ENCODE measurements at regions not wholly inside any gene's neighbourhood (a gene's known extent, or its start where the extent isn't known, plus 50 kb on each side); places are given as distances from the start of the nearest gene placed in this dataset.

DNA sequence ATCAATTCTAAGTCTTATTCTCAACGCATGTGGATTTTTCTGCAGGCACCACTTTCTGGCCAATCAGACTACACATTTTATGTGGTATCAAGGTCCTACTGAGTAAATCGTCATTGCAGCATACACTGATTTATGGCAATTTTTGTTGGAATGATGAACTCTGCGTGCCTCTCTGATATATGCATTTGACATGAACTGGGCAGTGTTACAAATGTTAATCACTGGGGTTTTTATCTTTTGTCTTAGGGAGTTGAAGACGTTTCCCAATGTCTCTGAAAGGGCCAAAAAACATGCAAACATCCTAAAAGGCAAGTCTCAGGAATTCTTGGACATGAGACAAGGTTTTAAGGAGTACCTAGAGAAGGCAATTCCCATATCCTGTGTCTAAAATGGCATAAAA is 809.5 kb upstream of the CELF2 start:
- Histone ChIP-seq H3K9me3 (ENCODE audit: control insufficient read depth in 1 of 2, insufficient read depth in 1 of 2, low read depth in 1 of 2, low read length in 2 of 2) (peaks cover 9 to 21% of the 10 kb centered on the region in 2 experiments; a peak in 2 of 4 replicates), H3K4me2 (ENCODE audit: low read length) (no peak overlapping the region), H3K4me3 (replicated peaks in 1 of 2; ENCODE audit: low read depth in 1 of 2, low read length in 2 of 2) (no peak overlapping the region), H3K79me2 (ENCODE audit: insufficient read depth, low read length) (no peaks in the 10 kb centered on the region), H3K9me2 (ENCODE audit: insufficient read depth) (no peaks in the 10 kb centered on the region), H3K9ac (ENCODE audit: low read length) (no peak overlapping the region), H3K4me1 (ENCODE audit: control insufficient read depth in 1 of 2, insufficient read depth in 2 of 2, low read length in 2 of 2) (no peaks in the 10 kb centered on the region), H3K27me3 (ENCODE audit: insufficient read depth, low read length) (no peaks in the 10 kb centered on the region), H2AFZ (ENCODE audit: low read depth, low read length, poor library complexity, severe bottlenecking) (no peak overlapping the region), H4K20me1 (ENCODE audit: insufficient read depth) (no peaks in the 10 kb centered on the region), H3K36me3 (ENCODE audit: control insufficient read depth in 1 of 2, insufficient read depth in 2 of 2, low read length in 2 of 2) (no peaks in the 10 kb centered on the region), H3K27ac (ENCODE audit: low read depth, low read length) (no peak overlapping the region)
- ChIA-PET CTCF (no interaction called here), POLR2A (no interaction called here), RAD21 (ENCODE audit: low non-redundant PET in 1 of 2, low total read pairs in 2 of 2, uncharacterized antibody in 2 of 2, unreplicated experiment in 2 of 2) (no interaction called here)
- no TSS peak for BruUV-seq (replicated peaks)
- intact Hi-C loops (cut with micrococcal nuclease) = no loop called here
- no peak for TF ChIP-seq CBX3 (IDR thresholded peaks at IDR 0.05; ENCODE audit: low read depth)
- TF ChIP-seq, protein P1, sequence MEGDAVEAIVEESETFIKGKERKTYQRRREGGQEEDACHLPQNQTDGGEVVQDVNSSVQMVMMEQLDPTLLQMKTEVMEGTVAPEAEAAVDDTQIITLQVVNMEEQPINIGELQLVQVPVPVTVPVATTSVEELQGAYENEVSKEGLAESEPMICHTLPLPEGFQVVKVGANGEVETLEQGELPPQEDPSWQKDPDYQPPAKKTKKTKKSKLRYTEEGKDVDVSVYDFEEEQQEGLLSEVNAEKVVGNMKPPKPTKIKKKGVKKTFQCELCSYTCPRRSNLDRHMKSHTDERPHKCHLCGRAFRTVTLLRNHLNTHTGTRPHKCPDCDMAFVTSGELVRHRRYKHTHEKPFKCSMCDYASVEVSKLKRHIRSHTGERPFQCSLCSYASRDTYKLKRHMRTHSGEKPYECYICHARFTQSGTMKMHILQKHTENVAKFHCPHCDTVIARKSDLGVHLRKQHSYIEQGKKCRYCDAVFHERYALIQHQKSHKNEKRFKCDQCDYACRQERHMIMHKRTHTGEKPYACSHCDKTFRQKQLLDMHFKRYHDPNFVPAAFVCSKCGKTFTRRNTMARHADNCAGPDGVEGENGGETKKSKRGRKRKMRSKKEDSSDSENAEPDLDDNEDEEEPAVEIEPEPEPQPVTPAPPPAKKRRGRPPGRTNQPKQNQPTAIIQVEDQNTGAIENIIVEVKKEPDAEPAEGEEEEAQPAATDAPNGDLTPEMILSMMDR (IDR thresholded peaks at IDR 0.05 in 2 of 3, conservative IDR thresholded peaks at IDR 0.05 in 1 of 3; ENCODE audit: borderline replicate concordance in 1 of 3, insufficient read depth in 1 of 3, low read depth in 2 of 3, low read length in 2 of 3) = no peak
- TF ChIP-seq, protein P2, sequence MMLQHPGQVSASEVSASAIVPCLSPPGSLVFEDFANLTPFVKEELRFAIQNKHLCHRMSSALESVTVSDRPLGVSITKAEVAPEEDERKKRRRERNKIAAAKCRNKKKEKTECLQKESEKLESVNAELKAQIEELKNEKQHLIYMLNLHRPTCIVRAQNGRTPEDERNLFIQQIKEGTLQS (IDR thresholded peaks at IDR 0.05) = no peak
- TF ChIP-seq POLR2A (IDR thresholded peaks at IDR 0.05; ENCODE audit: borderline replicate concordance, extremely low read depth, insufficient read depth, insufficient read length) = no peak
- no peak for TF ChIP-seq RAD21 (IDR thresholded peaks at IDR 0.05; ENCODE audit: low read depth)
- TF ChIP-seq EZH2 (IDR thresholded peaks at IDR 0.05) = no peak
- TF ChIP-seq JUND (IDR thresholded peaks at IDR 0.05) = no peak
- TF ChIP-seq EGR1 (IDR thresholded peaks at IDR 0.05; ENCODE audit: low read depth) = no peak
- TF ChIP-seq EZH2phosphoT487 (IDR thresholded peaks at IDR 0.05; ENCODE audit: borderline replicate concordance) = no peak
- TF ChIP-seq TCF7L2 (IDR thresholded peaks at IDR 0.05; ENCODE audit: borderline replicate concordance, extremely low read depth, insufficient read depth, insufficient read length) = no peak
- TF ChIP-seq, protein P3, sequence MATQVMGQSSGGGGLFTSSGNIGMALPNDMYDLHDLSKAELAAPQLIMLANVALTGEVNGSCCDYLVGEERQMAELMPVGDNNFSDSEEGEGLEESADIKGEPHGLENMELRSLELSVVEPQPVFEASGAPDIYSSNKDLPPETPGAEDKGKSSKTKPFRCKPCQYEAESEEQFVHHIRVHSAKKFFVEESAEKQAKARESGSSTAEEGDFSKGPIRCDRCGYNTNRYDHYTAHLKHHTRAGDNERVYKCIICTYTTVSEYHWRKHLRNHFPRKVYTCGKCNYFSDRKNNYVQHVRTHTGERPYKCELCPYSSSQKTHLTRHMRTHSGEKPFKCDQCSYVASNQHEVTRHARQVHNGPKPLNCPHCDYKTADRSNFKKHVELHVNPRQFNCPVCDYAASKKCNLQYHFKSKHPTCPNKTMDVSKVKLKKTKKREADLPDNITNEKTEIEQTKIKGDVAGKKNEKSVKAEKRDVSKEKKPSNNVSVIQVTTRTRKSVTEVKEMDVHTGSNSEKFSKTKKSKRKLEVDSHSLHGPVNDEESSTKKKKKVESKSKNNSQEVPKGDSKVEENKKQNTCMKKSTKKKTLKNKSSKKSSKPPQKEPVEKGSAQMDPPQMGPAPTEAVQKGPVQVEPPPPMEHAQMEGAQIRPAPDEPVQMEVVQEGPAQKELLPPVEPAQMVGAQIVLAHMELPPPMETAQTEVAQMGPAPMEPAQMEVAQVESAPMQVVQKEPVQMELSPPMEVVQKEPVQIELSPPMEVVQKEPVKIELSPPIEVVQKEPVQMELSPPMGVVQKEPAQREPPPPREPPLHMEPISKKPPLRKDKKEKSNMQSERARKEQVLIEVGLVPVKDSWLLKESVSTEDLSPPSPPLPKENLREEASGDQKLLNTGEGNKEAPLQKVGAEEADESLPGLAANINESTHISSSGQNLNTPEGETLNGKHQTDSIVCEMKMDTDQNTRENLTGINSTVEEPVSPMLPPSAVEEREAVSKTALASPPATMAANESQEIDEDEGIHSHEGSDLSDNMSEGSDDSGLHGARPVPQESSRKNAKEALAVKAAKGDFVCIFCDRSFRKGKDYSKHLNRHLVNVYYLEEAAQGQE (IDR thresholded peaks at IDR 0.05; ENCODE audit: low read depth) = no peak
- no peak for DNase-seq (ENCODE audit: low read depth, low spot score)
- ATAC-seq = no peak

Data from HCT116 (cell line).